GM10248 (cell line): ENCODE measurements at regions not wholly inside any gene's neighbourhood (a gene's known extent, or its start where the extent isn't known, plus 50 kb on each side); places are given as distances from the start of the nearest gene placed in this dataset.

ENCODE experiments used
- CTCF ChIA-PET: fragments of 300-600 bp; sonication (Branson Sonifier 250); formaldehyde crosslinking; extraction: SDS; loops from one replicate; lab custom pipeline; 2021; ENCODE audit warnings: antibody characterized with exemption; lab: Yijun Ruan, JAX
- POLR2A ChIA-PET: fragments of 350-650 bp; sonication (Branson Sonifier 250); formaldehyde crosslinking; extraction: SDS; loops from one replicate; lab custom pipeline; 2020; ENCODE audit warnings: antibody characterized with exemption; lab: Yijun Ruan, JAX
- DNase-seq: peaks from one replicate; pipeline ENCODE4 v3.0.0; 2012; ENCODE audit errors: extremely low spot score
- TF ChIP-seq, protein P1 (sequence below): IDR thresholded peaks from 2 replicates; pipeline ENCODE4 v1.5.1; 2012; ENCODE audit warnings: mild to moderate bottlenecking, low read depth; ENCODE audit errors: extremely low read depth, missing control alignments, control extremely low read depth

DNA sequence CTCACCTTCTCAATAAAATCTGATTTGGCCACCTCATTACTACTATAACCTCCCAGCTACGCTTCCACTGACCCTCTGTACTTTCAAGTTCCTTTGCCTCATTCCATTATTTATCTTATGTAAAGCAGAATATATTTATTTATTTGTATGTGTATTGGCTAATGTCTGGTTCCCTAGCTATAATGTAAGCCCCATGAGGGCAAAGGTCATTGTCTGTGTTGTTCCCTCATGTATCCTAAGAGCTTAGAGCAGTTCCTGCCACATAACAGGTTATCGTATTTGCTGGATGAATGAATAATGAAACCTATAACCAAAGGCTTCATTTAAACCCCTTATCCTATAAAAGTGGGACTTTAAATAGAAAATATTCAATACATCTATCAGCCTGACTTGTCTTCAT lies 77.9 kb upstream of the DPT start:
- TF ChIP-seq, protein P1, sequence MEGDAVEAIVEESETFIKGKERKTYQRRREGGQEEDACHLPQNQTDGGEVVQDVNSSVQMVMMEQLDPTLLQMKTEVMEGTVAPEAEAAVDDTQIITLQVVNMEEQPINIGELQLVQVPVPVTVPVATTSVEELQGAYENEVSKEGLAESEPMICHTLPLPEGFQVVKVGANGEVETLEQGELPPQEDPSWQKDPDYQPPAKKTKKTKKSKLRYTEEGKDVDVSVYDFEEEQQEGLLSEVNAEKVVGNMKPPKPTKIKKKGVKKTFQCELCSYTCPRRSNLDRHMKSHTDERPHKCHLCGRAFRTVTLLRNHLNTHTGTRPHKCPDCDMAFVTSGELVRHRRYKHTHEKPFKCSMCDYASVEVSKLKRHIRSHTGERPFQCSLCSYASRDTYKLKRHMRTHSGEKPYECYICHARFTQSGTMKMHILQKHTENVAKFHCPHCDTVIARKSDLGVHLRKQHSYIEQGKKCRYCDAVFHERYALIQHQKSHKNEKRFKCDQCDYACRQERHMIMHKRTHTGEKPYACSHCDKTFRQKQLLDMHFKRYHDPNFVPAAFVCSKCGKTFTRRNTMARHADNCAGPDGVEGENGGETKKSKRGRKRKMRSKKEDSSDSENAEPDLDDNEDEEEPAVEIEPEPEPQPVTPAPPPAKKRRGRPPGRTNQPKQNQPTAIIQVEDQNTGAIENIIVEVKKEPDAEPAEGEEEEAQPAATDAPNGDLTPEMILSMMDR, result no peak
- POLR2A ChIA-PET, result no interaction called here
- no peak for DNase-seq
- CTCF ChIA-PET, result interaction anchor here (1.0 kb wide), 1 partner anchor 23 kb away, joined by 4 read pairs; no protein-coding TSS in a partner anchor

DNA sequence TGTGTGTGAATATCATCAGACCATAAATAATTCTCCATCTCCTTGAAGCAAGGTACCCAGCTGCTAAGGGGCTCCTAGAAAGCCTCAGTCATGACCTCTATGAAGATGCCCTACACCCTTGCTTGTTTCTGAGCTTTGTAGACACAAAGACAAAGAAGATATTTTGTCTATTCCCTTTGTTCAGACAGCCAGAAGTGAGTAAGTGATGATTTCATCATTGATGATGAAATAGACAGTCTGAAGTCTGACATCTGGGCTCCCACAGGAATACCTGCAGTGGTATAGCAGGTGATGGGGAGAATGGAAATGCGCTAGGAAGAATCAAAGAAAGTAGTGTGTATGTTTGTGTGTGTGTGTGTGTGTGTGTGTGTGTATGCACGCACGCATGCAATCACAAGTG lies 82.2 kb upstream of the DPT start:
- ChIA-PET POLR2A (no interaction called here), CTCF (interaction anchor here (1.3 kb wide), 1 partner anchor 17 kb away, joined by 3 read pairs; no protein-coding TSS in a partner anchor)
- no peak for DNase-seq
- TF ChIP-seq, protein P1, result no peak

DNA sequence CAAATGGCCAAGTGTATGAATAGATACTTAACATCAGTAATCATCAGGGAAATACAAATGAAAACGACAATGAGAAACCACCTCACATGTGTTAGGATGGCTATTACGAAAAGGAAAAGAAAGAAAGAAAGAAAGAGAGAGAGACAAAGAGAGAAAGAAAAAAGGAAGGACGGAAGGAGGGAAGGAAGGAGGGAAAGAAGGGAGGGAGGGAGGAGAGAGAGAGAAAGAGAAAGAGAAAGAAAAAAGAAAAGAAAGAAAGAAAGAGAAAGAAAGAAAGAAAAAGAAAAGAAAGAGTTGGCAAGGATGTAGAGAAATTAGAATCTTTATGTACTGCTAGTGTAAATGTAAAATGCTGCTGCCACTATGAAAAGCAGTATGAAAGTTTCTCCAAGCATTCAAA lies 90.7 kb upstream of the DPT start:
- POLR2A ChIA-PET, result no interaction called here
- DNase-seq, result no peak
- TF ChIP-seq, protein P1, result no peak
- CTCF ChIA-PET, result interaction anchor here (1.3 to 1.8 kb wide), 2 partner anchors 14 to 22 kb away, joined by 3 to 5 read pairs; no protein-coding TSS in a partner anchor

DNA sequence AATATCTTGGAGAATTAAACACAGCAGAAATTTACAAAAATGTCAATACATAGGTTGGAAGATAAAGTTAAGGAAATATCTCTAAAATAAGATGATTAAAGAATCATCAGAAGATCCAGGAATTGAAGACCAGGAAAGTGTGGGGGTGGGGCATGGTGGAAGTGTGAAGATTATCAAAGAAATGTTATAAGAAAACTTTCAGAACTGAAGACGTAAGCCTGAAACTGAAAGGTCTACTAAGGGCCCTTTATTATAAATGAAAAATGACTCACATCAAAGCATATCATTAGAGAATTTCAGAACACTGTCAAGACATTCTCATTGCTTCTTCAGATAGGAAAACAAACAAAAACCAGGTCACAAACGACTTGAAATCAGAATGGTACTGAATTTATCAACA lies 92.4 kb upstream of the DPT start:
- CTCF ChIA-PET, result no interaction called here
- peak; percentile 21 for DNase-seq

DNA sequence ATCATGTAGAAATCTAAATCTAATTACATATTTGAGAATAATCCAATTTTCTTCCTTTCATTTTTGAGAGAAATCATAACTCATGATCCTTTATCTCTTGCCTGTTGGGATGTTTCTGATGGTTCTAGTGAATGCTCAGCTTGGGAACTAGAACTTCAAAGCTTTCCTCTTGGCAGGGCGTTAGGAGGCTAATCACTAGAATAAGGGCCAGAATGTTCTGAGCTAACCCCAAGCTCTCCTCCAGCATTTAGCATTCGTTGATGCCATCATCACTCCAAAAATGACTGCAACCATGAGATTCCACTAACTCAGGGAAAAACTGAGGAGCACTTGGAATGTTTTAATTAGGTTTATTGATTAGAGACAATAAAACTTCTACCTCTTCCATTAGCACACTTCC lies 93.9 kb upstream of the DPT start:
- TF ChIP-seq, protein P1, result no peak
- ChIA-PET CTCF (interaction anchor here (0.7 kb wide), 1 partner anchor 34 kb away, joined by 3 read pairs; no protein-coding TSS in a partner anchor), POLR2A (no interaction called here)
- DNase-seq, result no peak

More for the DNA sequence above, 92.4 kb upstream of the DPT start:
- TF ChIP-seq, protein P1, result no peak
- POLR2A ChIA-PET, result no interaction called here

DNA sequence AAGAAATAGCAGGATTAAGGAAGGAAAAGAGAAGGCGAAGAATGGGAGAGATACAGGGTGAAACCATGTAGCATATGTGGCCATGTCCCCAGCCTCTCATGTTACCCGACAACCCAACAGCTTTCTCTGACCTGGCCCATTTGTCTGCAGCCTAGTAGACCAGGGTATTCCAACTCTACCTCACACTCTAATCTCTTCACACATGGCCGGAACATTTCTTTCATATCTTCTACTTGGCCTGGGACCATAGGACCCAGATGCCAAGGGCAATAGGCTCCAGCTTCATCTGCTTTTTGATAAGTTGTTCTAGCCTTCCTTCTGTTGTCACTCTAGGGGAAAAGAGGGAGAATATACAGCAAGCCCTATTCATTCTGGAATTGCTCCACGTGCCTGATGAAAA lies 95.0 kb upstream of the DPT start:
- ChIA-PET POLR2A (no interaction called here), CTCF (interaction anchor here (0.5 to 1.3 kb wide), 3 partner anchors 10 to 80 kb away, joined by 3 to 4 read pairs (median 3); no protein-coding TSS in a partner anchor)

More for the DNA sequence above, 95.0 kb upstream of the DPT start:
- DNase-seq, result no peak
- TF ChIP-seq, protein P1, result no peak
